ENCODE measurements at regions not wholly inside any gene's neighbourhood (a gene's known extent, or its start where the extent isn't known, plus 50 kb on each side); places are given as distances from the start of the nearest gene placed in this dataset.
A peak's percentile ranks its signal among the peaks of the same experiment; 100 is the strongest.

DNA sequence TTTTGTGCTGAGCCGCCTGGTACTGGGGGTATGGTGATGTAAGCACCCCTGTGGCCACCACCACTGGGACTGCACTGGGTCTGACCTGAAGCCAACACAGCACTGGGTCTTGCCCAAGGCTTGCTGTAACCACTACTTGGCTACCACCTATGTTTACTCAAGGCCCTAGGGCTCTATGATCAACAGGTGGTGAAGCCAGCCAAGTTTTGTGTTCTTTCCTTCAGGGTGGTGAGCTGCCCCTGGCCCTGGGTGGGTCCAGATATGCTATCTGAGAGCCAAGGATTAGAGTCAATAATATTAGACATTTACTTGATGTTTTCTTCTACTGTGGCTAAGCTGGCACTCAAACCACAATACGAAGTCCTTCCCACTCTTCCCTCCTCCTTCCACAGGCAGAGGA is 55.1 kb upstream of the PAGE4 start:
- TF ChIP-seq, protein P1, sequence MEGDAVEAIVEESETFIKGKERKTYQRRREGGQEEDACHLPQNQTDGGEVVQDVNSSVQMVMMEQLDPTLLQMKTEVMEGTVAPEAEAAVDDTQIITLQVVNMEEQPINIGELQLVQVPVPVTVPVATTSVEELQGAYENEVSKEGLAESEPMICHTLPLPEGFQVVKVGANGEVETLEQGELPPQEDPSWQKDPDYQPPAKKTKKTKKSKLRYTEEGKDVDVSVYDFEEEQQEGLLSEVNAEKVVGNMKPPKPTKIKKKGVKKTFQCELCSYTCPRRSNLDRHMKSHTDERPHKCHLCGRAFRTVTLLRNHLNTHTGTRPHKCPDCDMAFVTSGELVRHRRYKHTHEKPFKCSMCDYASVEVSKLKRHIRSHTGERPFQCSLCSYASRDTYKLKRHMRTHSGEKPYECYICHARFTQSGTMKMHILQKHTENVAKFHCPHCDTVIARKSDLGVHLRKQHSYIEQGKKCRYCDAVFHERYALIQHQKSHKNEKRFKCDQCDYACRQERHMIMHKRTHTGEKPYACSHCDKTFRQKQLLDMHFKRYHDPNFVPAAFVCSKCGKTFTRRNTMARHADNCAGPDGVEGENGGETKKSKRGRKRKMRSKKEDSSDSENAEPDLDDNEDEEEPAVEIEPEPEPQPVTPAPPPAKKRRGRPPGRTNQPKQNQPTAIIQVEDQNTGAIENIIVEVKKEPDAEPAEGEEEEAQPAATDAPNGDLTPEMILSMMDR (IDR thresholded peaks at IDR 0.05; ENCODE audit: low read depth, low read length): no peak
- DNase-seq (ENCODE audit: extremely low read depth, low read depth): no peak

DNA sequence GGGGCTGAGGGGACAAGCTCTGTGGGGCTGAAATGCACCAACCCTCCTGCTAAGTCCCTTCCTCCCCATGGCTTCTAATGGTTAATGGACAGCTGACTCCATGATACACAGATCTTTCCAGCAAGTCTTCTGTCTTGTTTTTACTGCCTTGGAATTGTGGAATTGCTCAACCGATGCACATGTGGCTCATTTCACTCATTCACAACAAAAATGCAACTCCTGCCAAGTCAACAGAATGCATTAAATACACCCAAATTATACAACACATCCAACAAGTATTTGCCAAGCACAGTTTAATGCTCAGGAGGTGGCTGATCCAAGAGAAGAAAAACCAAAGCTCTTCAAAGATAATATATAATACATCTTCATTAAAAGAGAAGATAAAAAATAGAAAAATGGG is 61.9 kb upstream of the PAGE4 start:
- DNase-seq (ENCODE audit: extremely low read depth, low read depth): no peak
- TF ChIP-seq, protein P1 (IDR thresholded peaks at IDR 0.05; ENCODE audit: low read depth, low read length): no peak

DNA sequence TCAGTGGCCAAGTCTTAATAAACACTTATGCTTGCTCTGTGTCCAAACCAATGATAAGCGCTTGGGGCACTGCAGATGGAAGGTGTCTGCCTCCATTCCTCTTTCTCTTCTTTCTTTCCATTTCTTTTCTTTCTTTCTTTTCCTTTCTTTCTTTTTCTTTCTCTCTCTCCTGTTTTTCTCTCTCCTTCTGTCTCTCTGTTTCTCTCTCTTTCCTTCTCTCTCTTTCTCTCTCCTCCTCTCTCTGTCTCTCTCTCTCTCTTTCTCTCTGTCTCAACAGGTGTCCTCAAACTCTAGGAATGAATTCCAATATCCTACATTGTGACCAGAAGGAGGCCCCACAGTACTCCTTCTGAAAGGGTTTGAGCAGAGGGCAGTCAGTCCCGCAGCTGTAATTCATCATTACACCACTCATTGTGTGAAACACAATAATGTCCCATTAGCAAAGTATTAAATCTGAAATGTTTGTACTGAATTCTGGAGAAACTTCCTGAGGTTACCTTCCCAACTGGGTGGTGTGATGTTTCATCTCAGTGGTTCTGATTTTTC is 66.5 kb upstream of the PAGE1 start:
- TF ChIP-seq, protein P1 (IDR thresholded peaks at IDR 0.05; ENCODE audit: low read depth, low read length): no peak
- no peak for DNase-seq (ENCODE audit: extremely low read depth, low read depth)

DNA sequence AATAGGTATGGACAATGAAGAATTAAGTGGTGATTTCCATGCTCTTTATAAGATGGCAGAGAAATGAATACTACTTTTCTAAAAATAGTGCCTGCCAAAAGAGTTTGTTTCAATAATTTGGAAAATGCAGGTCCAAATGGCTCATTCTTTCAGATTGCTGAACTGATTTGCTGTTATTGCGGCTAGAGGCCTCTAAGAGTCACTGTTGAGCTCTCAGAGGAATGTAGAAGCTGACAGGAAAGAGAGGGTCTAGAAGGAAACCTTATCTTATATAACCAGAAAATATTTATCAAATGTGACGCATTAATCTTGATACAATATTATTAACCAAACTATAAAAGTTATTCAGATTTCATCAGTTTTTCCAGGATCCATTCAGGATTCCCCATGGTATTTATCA is 65.7 kb upstream of the PAGE1 start:
- TF ChIP-seq, protein P1 (IDR thresholded peaks at IDR 0.05; ENCODE audit: low read depth, low read length): peak; percentile 46
- no peak for DNase-seq (ENCODE audit: extremely low read depth, low read depth)

DNA sequence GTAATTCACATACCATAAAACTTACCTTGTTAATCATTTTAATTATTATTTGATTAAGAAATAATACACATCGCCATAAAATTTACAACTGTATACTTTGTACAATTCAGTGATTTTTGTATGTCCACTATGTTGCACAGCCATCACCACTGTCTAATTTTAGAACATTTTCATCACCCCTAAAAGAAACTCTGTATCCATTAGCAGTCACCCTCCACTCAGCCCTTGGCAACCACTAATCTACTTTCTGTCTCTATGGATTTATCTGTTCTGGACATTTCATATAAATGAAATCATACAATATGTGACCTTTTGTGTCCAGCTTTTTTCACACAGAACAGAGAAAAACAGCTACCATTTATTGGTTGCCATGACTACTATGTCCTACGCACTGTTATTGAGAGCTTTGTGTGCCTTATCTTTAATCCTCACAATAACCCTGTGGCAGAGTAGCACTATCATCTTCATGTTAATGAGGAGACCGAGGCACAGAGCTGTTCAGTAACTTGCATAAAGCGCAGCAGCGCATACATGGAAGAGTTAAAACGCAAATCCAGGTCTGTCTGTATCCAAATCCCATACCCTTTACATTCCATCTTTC is 64.6 kb upstream of the PAGE1 start:
- DNase-seq (ENCODE audit: extremely low read depth, low read depth): no peak
- TF ChIP-seq, protein P1 (IDR thresholded peaks at IDR 0.05; ENCODE audit: low read depth, low read length): no peak

DNA sequence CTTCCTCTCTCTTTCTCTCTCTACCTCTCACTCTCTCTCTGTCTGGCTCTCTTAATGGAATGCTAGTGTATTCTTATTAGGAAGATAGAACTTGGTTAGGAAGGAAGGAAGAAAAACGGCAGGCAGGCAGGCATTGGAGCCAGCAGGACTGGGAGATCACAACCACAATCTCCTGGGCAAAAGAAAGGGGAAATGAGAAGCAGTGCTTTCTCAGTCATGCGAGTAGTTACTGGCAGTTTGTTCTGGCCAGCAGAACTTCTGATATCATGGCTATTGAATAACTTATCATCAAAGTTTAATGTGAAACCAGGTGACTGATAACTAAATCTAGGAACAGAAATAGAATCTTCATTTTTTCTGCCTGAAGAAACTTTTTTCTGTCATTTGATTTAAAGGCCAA is 60.9 kb upstream of the PAGE1 start:
- TF ChIP-seq, protein P1 (IDR thresholded peaks at IDR 0.05; ENCODE audit: low read depth, low read length): no peak
- DNase-seq (ENCODE audit: extremely low read depth, low read depth): no peak

DNA sequence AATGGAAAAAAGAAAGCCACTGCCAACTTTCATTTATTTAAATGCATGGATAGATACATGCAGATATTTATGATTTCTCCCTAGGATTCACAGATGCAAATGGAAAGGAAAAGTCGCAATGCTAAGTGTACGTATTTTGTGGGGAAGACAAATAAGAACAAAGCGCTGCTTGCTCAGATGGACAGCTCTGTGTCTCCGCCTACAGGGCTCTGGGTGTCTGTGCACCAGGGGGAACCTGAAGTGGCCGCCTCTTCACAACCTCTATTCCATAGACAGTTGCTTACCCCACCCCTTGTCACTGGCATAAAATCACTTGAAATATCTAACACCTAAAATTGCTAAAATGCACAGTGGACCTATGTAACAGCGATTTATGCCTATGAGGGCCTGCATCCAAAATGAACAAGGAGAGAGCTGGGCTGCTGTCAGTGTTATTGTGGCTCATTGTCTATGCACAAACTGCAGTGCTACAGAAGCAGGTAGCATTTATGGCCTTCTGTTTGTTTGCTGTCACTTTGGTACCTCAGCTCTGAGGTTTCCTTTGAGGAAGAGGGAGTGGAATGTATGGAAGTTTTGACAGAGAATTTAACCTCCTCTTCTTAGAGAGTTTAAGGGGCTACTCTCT is 58.6 kb upstream of the PAGE1 start:
- TF ChIP-seq, protein P1 (IDR thresholded peaks at IDR 0.05; ENCODE audit: low read depth, low read length): peak; percentile 62
- peak; percentile 1 for DNase-seq (ENCODE audit: extremely low read depth, low read depth)

Data from AG09319 (cell line).